ENCODE measurements at regions not wholly inside any gene's neighbourhood (a gene's known extent, or its start where the extent isn't known, plus 50 kb on each side); places are given as distances from the start of the nearest gene placed in this dataset.

DNA sequence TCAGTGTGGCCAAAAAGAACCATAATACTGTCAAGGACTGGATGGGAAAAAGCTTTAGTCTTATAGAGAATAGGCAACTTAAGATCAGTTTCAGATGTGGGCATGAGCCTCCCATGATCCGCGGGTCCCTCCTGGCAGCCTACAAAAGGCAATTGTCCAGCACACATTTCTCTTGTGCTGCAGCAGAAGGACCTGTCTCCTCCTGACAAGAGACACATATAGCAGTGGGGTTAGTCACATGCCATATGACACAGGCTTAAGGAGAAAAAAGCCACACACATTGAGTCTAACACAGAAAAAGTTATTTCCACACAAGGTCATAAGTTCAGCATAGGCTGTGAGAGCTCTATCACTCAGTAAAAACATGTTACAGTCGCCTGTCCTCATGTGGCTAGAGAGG, 1378.7 kb upstream of the PRR20A start:
- TF ChIP-seq, protein P1, sequence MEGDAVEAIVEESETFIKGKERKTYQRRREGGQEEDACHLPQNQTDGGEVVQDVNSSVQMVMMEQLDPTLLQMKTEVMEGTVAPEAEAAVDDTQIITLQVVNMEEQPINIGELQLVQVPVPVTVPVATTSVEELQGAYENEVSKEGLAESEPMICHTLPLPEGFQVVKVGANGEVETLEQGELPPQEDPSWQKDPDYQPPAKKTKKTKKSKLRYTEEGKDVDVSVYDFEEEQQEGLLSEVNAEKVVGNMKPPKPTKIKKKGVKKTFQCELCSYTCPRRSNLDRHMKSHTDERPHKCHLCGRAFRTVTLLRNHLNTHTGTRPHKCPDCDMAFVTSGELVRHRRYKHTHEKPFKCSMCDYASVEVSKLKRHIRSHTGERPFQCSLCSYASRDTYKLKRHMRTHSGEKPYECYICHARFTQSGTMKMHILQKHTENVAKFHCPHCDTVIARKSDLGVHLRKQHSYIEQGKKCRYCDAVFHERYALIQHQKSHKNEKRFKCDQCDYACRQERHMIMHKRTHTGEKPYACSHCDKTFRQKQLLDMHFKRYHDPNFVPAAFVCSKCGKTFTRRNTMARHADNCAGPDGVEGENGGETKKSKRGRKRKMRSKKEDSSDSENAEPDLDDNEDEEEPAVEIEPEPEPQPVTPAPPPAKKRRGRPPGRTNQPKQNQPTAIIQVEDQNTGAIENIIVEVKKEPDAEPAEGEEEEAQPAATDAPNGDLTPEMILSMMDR (IDR thresholded peaks at IDR 0.05; ENCODE audit: insufficient read depth, low read depth, low read length): no peak
- no peak for TF ChIP-seq EZH2 (IDR thresholded peaks at IDR 0.05; ENCODE audit: insufficient read depth, low read length)

All from astrocyte (in vitro differentiated cells and primary cell).